ENCODE measurements at regions not wholly inside any gene's neighbourhood (a gene's known extent, or its start where the extent isn't known, plus 50 kb on each side); places are given as distances from the start of the nearest gene placed in this dataset.

DNA sequence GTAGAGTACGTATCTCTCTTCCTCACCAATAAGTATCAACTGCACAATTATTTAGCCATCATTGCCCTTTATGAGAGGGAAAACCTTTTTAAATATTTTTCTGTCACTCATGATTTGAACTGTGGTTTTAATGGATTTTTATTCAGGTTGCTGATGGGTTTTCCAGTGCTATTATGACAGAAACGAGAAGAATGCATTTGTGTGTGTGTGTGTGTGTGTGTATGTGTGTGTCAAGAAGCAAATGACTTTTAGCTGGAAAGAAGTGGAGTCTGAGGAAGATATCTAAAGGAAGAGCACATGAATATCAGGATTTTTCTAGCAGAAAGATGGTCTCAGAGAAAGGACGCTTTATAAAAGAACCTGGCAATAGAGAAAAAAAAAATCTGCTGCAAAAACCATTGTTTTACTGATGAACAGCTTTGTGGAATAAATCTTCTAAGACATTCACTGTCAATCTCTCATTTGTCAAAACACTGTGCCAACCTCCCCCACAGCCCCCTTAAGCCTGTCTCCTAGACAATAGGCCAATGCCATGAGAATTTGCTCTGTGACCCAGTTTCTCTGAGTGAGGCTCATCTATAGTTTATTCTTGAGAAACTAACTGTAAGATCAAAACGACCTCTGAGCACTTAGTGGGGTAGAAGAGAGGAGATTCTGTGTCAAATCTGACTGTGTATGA is 417.7 kb downstream of the FLRT2 start:
- TF ChIP-seq, protein P1, sequence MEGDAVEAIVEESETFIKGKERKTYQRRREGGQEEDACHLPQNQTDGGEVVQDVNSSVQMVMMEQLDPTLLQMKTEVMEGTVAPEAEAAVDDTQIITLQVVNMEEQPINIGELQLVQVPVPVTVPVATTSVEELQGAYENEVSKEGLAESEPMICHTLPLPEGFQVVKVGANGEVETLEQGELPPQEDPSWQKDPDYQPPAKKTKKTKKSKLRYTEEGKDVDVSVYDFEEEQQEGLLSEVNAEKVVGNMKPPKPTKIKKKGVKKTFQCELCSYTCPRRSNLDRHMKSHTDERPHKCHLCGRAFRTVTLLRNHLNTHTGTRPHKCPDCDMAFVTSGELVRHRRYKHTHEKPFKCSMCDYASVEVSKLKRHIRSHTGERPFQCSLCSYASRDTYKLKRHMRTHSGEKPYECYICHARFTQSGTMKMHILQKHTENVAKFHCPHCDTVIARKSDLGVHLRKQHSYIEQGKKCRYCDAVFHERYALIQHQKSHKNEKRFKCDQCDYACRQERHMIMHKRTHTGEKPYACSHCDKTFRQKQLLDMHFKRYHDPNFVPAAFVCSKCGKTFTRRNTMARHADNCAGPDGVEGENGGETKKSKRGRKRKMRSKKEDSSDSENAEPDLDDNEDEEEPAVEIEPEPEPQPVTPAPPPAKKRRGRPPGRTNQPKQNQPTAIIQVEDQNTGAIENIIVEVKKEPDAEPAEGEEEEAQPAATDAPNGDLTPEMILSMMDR (IDR thresholded peaks at IDR 0.05; ENCODE audit: poor library complexity) = no peak
- no peak for TF ChIP-seq EZH2phosphoT487 (IDR thresholded peaks at IDR 0.05; ENCODE audit: low read depth, severe bottlenecking, unreplicated experiment)
- no peak for TF ChIP-seq EZH2 (IDR thresholded peaks at IDR 0.05; ENCODE audit: borderline replicate concordance)

Data from hepatocyte (in vitro differentiated cells).